Stomach (tissue), 8 donors: ENCODE measurements at regions not wholly inside any gene's neighbourhood (a gene's known extent, or its start where the extent isn't known, plus 50 kb on each side); places are given as distances from the start of the nearest gene placed in this dataset.
A peak's percentile ranks its signal among the peaks of the same experiment; 100 is the strongest.

ENCODE experiments used
- DNase-seq, 2 donors: peaks; one replicate each; pipeline versions ENCODE4 v3.0.0 to v3.0.0-alpha.2; 2013 to 2019
- H3K27ac ChIP-seq, 5 donors: fragments of 200-600 bp in 4 of 5; sonication (generic) in 4 of 5; one replicate each; pipeline ENCODE4 v1.5.1; 2013 to 2019; ENCODE audit warnings: mild to moderate bottlenecking in 1 of 5, moderate library complexity in 1 of 5
- H3K27me3 ChIP-seq, 3 donors: fragments of 200-600 bp; sonication (generic); one replicate each; pipeline ENCODE4 v1.5.1; 2017 to 2019; ENCODE audit warnings: mixed run types in 1 of 3
- H3K36me3 ChIP-seq, 4 donors: fragments of 200-600 bp; sonication (generic); 1 replicate in 3 of 4; 2 replicates in 1 of 4; pipeline ENCODE4 v1.5.1; 2016 to 2019
- H3K4me1 ChIP-seq, 4 donors: fragments of 200-600 bp; sonication (generic); one replicate each; pipeline ENCODE4 v1.5.1; 2016 to 2019
- H3K4me3 ChIP-seq, 4 donors: fragments of 200-600 bp; sonication (generic) in 3 of 4; one replicate each; pipeline ENCODE4 v1.5.1; 2016 to 2019; ENCODE audit warnings: mild to moderate bottlenecking in 1 of 4
- H3K9me3 ChIP-seq, 4 donors: fragments of 200-600 bp; sonication (generic); one replicate each; pipeline ENCODE4 v1.5.1; 2016 to 2019
- CTCF ChIP-seq, 7 experiments: fragments of 450-650 bp in 4 of 7; fragments of 200-600 bp in 3 of 7; sonication (generic) in 3 of 7; IDR thresholded peaks; one replicate each; pipeline ENCODE4 v1.5.1; 2016 to 2019; ENCODE audit warnings: antibody characterized with exemption in 7 of 7, control low read depth in 2 of 7, mild to moderate bottlenecking in 1 of 7
- EP300 ChIP-seq: sonication (generic); formaldehyde crosslinking; IDR thresholded peaks from one replicate; pipeline ENCODE4 v1.6.1; 2017; ENCODE audit warnings: antibody characterized with exemption
- POLR2A ChIP-seq, 4 donors: fragments of 450-650 bp; IDR thresholded peaks; one replicate each; pipeline ENCODE4 v1.6.1; 2016; ENCODE audit warnings: antibody characterized with exemption in 4 of 4, control low read depth in 2 of 4, mild to moderate bottlenecking in 1 of 4, moderate library complexity in 1 of 4
- POLR2AphosphoS5 ChIP-seq, 3 donors: sonication (generic); formaldehyde crosslinking; IDR thresholded peaks; one replicate each; pipeline ENCODE4 v1.6.1; 2016; ENCODE audit warnings: antibody characterized with exemption in 3 of 3
- WGBS, 5 donors: extraction: QIAGEN DNeasy Blood & Tissue Kit in 3 of 5; methylation state at CpG; one replicate each; pipeline versions ENCODE4 v1.1.5 to v1.1.7; 2013 to 2018; 5-methylcytosine and 5-hydroxymethylcytosine counted together
- intact Hi-C: fragments of 100-400 bp; cut with DNase I; formaldehyde crosslinking; loops from one replicate; pipeline ENCODE4 v1.15.1; 2023; ENCODE audit warnings: low total_unique reads
- donor health status: healthy with polysubstance abuse.
- donor health status: Bipolar disorder and iron deficiency.
- donor health status: healthy.

GRCh38 chr12:31906557-31907301, 52.5 kb upstream of the RESF1 start:
- H3K36me3 ChIP-seq: no peaks in the 10 kb centered on the region
- H3K9me3 ChIP-seq: peaks cover 0 to 44% (median 27%) of the 10 kb centered on the region in 4 donors
- peak overlapping the region in 2 of 5 donors; percentile 46 for H3K27ac ChIP-seq
- no peak for TF ChIP-seq POLR2A (IDR thresholded peaks at IDR 0.05)
- no peak for TF ChIP-seq POLR2AphosphoS5 (IDR thresholded peaks at IDR 0.05)
- no peak for TF ChIP-seq EP300
- TF ChIP-seq CTCF (IDR thresholded peaks at IDR 0.05): no peak
- DNase-seq: no peak
- intact Hi-C loops: no loop called here
- WGBS, 5 donors: 85 to 88% (median 86%) methylated on average over 4 of the region's 4 CpGs
- H3K4me3 ChIP-seq: no peak overlapping the region
- H3K27me3 ChIP-seq: no peaks in the 10 kb centered on the region
- no peaks in the 10 kb centered on the region for H3K4me1 ChIP-seq

GRCh38 chr12:31903025-31903424, 56.2 kb upstream of the RESF1 start:
- H3K9me3 ChIP-seq: peaks cover 0 to 27% (median 19%) of the 10 kb centered on the region in 4 donors
- no peak overlapping the region for H3K4me3 ChIP-seq
- H3K36me3 ChIP-seq: no peaks in the 10 kb centered on the region
- no peak for DNase-seq
- H3K27me3 ChIP-seq: no peaks in the 10 kb centered on the region
- intact Hi-C loops: no loop called here
- 87 to 95% (median 94%) methylated on average over 3 of the region's 3 CpGs for WGBS, 5 donors
- no peak overlapping the region for H3K27ac ChIP-seq
- TF ChIP-seq CTCF (IDR thresholded peaks at IDR 0.05) (no peak), POLR2A (IDR thresholded peaks at IDR 0.05) (no peak), EP300 (no peak), POLR2AphosphoS5 (IDR thresholded peaks at IDR 0.05) (no peak)
- H3K4me1 ChIP-seq: peaks cover 2 to 4% (median 3%) of the 10 kb centered on the region in 4 donors

- peaks cover 0 to under 1% (median under 1%) of the 10 kb centered on the region in 4 donors for H3K9me3 ChIP-seq
- WGBS, 5 donors: 85 to 94% (median 92%) methylated on average over 4 of the region's 4 CpGs
- intact Hi-C loops: no loop called here
- H3K4me3 ChIP-seq: no peak overlapping the region
- H3K27me3 ChIP-seq: no peaks in the 10 kb centered on the region
- H3K36me3 ChIP-seq: no peaks in the 10 kb centered on the region
- H3K27ac ChIP-seq: no peak overlapping the region
- peaks cover 11 to 29% (median 19%) of the 10 kb centered on the region in 4 donors for H3K4me1 ChIP-seq
- DNase-seq: no peak
- no peak for TF ChIP-seq POLR2A (IDR thresholded peaks at IDR 0.05)
- TF ChIP-seq CTCF (IDR thresholded peaks at IDR 0.05): no peak
- TF ChIP-seq EP300: no peak
- TF ChIP-seq POLR2AphosphoS5 (IDR thresholded peaks at IDR 0.05): no peak
Measured at GRCh38 chr12:31900271-31900670, 58.9 kb upstream of the RESF1 start.

- H3K27me3 ChIP-seq: no peaks in the 10 kb centered on the region
- no peak overlapping the region for H3K27ac ChIP-seq
- no peak overlapping the region for H3K4me3 ChIP-seq
- TF ChIP-seq EP300 (no peak), POLR2AphosphoS5 (IDR thresholded peaks at IDR 0.05) (no peak), CTCF (IDR thresholded peaks at IDR 0.05) (no peak), POLR2A (IDR thresholded peaks at IDR 0.05) (no peak)
- no peak for DNase-seq
- intact Hi-C loops: no loop called here
- H3K36me3 ChIP-seq: no peaks in the 10 kb centered on the region
- peaks cover 11 to 29% (median 19%) of the 10 kb centered on the region in 4 donors for H3K4me1 ChIP-seq
- 63 to 82% (median 67%) methylated on average over 2 of the region's 2 CpGs for WGBS, 5 donors
- H3K9me3 ChIP-seq: no peaks in the 10 kb centered on the region
Measured at GRCh38 chr12:31899109-31899508, 60.1 kb upstream of the RESF1 start.
